NCI-H524 (cell line): ENCODE measurements at regions not wholly inside any gene's neighbourhood (a gene's known extent, or its start where the extent isn't known, plus 50 kb on each side); places are given as distances from the start of the nearest gene placed in this dataset.

Experiments
- DNase-seq, 2 experiments: peaks; one replicate each; lab custom pipeline; 2025; lab: John Stamatoyannopoulos, UW

DNA sequence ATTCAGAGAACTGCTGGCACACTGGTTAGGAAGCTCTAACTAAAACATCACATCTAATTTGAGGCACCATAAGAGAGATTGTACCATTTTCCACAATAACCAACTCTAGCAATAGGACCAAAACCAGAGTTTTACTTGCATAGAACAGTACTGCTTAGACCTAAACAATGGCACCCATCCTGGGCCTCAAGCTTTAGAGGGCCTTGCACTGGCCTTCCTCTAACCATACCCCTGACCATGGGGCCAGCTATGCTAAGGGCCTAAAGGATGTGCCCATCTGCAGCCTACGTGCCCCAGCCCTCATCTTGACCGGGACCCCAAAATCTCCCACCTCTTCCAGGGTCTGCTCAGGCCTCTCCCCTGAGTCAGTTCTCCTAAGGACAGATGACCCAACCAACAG lies 74.4 kb upstream of the ARHGAP32 start:
- no peak for DNase-seq

DNA sequence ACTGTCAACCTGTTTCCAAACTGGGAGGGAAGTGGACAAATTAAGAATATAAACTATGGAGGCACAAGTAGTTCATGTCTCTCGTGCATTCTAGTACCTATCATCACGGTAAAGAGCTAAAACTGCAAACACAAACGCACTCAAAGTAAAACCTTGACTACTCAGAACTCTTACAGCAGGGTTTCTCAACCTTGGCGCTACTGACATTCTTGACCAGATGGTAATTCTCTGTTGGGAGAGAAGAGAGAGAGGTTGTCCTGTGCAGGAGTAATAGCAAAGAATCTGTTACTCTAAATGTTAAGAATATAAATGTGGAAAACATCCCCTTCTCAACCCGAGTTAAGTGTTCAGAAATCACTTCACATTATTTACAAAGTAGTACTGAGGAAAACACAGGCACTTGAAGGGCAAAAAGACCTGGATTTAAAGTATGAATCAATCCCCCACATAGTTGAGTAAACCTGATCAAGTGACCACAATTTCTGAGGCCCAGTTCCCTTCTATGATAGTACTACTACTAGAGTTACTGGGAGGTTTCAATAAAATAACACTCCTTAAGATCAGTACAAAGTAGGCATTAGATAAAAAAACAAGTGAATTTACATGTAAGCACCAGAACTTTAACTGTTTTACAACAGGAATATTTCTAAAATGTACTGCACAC lies 73.1 kb upstream of the ARHGAP32 start:
- DNase-seq, result no peak

DNA sequence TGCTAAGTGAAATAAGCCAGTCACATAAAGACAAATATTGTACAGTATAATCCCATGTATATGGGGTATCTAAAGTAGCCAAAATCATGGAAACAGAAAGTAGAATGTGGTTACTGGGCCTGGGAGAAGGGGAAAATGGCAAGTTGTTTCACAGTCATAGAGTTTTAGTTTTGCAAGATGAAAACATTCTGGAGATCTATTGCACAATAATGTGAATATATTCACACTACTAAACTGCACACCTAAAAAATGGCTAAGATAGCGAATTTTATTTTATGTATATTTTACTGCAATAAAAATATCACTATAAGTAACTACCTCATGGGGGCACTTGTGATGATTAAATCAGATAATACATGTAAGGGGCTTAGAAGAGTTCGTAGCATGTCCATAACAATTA lies 72.0 kb upstream of the ARHGAP32 start:
- DNase-seq, result no peak

DNA sequence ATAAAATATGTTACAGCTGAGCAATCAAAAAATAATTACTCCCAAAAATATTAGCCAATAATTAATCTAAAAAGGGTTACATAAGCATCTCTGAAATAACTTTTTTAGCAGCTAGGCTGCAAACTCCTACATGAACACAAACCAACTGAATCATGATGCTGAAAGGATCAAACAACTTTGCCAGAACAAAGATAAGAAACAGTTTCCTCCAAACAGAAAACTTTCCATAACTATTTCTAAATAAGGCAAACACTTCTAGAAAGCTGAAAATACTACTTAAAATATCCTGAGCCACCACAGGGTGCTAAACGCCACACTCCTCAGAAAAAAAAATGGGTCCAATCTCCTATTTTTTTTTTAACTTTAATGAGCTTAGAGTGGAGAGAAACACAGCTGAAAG lies 68.6 kb upstream of the ARHGAP32 start:
- no peak for DNase-seq

DNA sequence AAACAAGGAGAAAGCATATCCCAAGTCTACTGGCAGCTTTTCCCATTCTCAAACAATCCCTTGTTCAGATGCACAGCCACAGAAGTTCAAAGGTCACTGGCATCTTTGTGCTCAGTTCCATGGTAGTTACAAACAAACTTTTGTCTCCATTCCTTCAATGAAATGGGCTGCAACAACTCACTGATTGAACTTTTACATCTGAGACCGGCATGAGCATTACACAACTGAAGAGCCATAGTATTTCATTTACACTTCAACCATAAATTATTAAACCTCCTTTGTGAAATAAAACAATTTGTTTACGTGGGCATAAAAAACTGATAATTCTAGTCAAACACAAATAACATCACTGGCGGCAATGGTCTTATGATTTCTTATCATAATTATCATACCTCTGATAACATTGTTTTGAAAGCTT lies 67.8 kb upstream of the ARHGAP32 start:
- no peak for DNase-seq

DNA sequence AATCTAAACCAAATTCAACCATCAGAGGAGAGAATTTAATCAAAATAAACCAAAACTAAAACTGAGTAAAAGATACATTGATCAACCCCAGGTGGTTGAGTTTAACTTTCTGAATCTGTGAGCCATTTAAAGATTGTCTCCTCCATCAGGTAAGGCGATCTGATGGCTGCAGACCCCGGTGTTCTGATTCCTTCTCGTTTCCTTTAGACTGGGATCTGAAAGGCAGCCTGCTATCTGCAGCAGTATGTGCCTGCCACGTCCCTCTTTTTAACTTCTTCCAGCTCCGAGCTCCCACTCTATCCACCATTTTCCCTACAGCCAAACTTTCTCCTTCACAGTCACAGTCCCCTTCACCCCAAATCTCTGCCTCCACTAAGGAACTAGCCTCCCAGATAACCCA lies 66.1 kb upstream of the ARHGAP32 start:
- DNase-seq, result no peak

DNA sequence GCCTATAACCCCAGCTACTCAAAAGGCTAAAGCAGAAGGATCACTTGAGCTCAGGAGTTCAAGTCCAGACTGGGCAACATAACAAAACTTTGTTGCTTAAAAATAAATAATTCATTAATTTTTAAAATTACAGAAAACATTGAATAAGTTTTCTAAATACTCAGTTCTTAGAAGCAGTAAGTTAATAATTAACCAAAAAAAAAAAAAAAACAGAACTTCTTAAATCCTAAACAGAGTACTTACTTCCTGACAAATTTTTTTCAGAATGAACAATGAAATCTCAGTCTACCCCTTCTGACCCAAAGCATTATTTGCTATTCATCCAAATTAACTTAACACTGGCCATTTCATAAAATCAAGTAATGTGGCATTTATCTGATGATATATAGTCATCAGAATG lies 65.4 kb upstream of the ARHGAP32 start:
- no peak for DNase-seq

DNA sequence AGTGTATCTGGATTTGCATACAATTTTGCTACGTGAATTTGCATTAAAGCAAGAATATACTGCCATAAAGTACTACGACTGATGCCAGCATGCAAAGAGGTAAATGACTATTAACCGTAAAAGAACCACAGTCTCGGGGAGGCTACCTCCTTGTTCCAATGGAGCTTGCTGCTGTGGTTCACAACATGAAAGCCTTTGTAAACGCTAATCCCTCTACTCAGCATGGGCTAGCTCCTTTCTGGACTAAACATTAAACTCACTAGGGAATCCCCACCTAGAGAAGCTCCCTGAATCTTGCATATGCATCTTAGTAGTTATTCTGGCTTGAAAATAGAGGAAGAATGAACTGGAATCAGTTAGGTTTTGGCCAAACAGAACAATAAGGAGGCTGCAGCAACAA lies 60.5 kb upstream of the ARHGAP32 start:
- no peak for DNase-seq

DNA sequence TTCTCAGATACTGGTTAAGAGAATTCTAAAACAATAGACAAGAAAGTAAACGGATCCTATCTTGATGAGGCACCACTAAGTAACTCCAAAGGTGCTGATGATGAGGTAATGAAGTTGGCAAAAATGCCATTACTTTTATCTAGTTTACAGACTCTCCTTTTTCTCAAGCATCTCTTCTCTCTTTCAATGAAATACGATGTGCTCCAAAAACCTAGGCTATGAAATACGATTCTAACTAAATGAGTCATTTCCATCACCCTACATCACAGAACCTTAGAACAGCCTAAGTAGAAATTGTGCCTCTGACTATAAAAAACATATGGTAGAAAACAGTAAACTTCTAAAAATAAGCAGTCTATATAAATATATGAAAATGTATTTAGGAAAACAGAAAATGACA lies 58.9 kb upstream of the ARHGAP32 start:
- DNase-seq, result no peak

DNA sequence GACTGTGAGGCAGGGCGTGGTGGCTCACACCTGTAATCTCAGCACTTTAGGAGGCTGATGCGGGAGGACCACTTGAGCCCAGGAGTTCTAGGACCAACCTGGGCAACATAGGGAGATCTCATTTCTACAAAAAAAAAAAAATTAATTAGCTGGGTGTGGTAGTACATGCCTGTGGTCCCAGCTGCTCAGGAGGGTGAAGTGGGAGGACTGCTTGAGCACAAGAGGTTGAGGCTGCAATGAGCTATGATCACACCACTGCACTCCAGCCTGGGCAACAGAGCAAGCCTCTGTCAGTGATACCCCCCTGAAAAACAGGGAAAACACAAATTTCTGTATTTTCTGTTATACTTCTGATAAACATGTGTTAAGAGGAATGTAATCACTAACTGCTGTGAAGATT lies 57.8 kb upstream of the ARHGAP32 start:
- no peak for DNase-seq

DNA sequence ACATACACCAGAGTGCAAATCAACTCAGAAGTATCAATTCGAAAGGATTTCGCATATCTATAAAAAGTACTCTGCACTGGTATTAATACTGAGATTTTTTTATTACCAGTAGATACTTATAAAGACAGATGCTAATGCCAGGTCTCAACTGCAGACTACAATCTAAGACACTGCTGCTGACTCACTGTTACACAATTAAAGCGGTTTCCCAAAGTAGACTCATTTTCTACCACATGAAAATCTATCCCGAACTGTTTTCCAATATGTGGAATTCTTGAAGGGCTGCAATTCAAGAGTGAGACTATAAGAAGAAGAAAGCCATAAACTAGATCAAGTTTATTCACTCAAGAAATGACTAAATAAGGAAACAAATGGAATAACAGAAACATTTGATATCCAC lies 57.2 kb upstream of the ARHGAP32 start:
- no peak for DNase-seq

DNA sequence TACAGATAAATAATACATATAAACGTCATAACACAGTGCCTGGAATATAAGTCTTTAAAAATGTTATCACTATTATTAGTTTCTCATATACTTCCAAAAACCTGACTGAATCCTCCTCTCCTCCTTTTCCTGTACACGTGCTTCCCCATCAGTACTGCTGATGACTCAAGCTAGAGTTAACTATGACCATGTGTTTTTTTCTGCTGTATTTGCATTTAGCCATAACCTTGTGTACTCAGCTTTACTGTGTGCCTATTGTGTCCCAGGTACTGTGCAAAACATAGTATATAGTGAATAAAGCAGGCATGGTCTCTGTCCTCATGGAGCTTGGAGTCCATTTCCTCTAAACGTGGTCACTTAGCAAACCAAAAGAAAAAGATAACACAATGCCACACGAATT lies 56.5 kb upstream of the ARHGAP32 start:
- no peak for DNase-seq

DNA sequence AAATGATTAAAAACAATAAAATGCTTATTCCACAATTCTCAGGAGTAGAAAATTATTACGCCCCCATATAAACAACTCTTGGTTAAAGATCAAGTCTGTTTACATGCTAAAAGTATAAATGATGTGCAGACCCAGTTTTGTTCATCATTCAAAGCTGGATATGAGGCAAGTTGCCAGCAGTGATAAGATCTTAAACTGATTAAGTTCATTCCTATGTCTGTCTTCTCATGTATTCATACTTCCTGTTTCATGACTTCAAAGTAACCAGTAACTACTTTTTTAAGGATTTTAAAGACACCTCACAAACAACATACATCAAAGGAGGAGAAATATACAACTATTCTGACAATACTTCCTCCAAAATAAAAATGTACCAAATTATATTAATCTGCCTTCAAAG lies 55.0 kb upstream of the ARHGAP32 start:
- no peak for DNase-seq

DNA sequence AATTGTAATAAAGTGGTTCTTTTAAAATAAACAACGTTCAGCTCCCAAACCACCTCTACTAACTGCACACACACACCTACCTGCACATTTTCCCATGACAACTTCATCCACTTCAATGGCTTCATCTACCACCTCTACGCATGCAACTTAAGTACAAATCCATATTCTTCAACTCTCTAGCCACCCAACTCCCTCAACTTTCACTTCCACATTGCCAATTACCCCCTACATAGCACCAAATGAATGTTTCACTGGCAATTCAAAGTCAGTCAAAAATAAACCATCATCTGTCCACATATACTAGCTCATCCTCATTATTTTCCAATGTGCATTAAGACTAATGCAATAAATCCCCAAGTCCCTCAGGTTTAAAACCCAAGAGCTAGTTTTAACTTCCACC lies 50.7 kb upstream of the ARHGAP32 start:
- no peak for DNase-seq
